AG10803 (cell line): ENCODE measurements at regions not wholly inside any gene's neighbourhood (a gene's known extent, or its start where the extent isn't known, plus 50 kb on each side); places are given as distances from the start of the nearest gene placed in this dataset.
"Not testable (repeated sequence)": the region's sequence is repeated elsewhere in the genome, so short reads cannot be mapped to it uniquely, and the experiment has no call there.

Experiments used
- DNase-seq: peaks from one replicate; pipeline ENCODE4 v3.0.0; 2010; ENCODE audit warnings: low read depth
- H3K4me3 ChIP-seq: 2 replicates; pipeline ENCODE4 v1.5.1; 2011; ENCODE audit warnings: mild to moderate bottlenecking, low read length, control low read depth
- CTCF ChIP-seq: conservative IDR thresholded peaks from 2 replicates; pipeline ENCODE4 v1.5.1; 2011; ENCODE audit warnings: mild to moderate bottlenecking, low read length, control low read depth, inconsistent platforms

GRCh38 chr1:212515329-212515760, 82.6 kb downstream of the NENF start:
- no peak for DNase-seq
- H3K4me3 ChIP-seq = no peak overlapping the region
- TF ChIP-seq CTCF = no peak

- H3K4me3 ChIP-seq, DNase-seq: not testable (repeated sequence)
These were observed 83.3 kb downstream of the NENF start for GRCh38 chr1:212516012-212516411.

- H3K4me3 ChIP-seq = no peak overlapping the region
- TF ChIP-seq CTCF = no peak
- DNase-seq = peak; percentile 60
These were observed 85.7 kb downstream of the NENF start for GRCh38 chr1:212518188-212519054.

- no peak for DNase-seq
- no peak for TF ChIP-seq CTCF
- H3K4me3 ChIP-seq = no peak overlapping the region
These were observed 86.4 kb downstream of the NENF start for GRCh38 chr1:212519131-212519530.

- DNase-seq = no peak
- H3K4me3 ChIP-seq = no peak overlapping the region
- TF ChIP-seq CTCF = no peak
These were observed 87.6 kb downstream of the NENF start for GRCh38 chr1:212520299-212520698.

- DNase-seq = no peak
- TF ChIP-seq CTCF = no peak
- H3K4me3 ChIP-seq = no peak overlapping the region
These were observed 87.8 kb upstream of the ATF3 start for GRCh38 chr1:212520746-212521145.

GRCh38 chr1:212525479-212526110, 83.0 kb upstream of the ATF3 start:
- peak; percentile 23 for DNase-seq
- TF ChIP-seq CTCF = no peak
- no peak overlapping the region for H3K4me3 ChIP-seq
